ENCODE measurements at regions not wholly inside any gene's neighbourhood (a gene's known extent, or its start where the extent isn't known, plus 50 kb on each side); places are given as distances from the start of the nearest gene placed in this dataset.
"Not testable (repeated sequence)": the region's sequence is repeated elsewhere in the genome, so short reads cannot be mapped to it uniquely, and the experiment has no call there.

DNA sequence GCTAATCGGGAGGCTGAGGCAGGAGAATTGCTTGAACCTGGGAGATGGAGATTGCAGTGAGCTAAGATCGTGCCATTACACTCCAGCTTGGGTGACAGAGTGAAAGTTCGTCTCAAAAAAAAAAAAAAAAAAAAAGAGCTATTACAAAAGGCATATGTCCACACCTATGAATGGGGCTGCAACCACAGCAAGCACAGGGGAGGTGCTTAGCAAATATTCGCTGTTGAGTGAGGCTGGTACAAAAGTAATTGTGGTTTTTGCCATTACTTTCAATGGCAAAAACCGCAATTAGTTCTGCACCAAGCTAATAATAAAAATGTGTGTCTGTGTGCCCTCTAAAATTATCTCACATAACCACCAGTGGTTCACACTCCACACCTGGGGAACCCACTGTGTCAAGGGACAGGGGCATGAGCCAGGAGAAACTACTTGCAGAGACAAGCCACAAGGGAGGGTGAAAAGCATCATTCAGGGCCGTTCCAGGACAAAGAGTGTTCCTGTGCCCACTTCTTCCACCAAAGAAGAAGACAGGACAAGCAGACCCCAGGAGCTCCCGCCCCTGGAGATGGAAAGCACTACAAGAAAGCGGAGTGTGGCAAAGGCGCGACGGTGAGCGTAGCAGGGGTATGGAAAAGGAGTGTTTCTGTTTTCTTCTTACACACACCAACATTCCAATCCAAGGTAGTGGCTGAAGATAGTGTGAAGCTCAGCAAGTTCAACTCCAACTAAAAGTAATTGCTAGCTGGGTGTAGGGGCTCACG, 84.4 kb upstream of the CNEP1R1 start:
- no peak for DNase-seq (ENCODE audit: low read depth)

DNA sequence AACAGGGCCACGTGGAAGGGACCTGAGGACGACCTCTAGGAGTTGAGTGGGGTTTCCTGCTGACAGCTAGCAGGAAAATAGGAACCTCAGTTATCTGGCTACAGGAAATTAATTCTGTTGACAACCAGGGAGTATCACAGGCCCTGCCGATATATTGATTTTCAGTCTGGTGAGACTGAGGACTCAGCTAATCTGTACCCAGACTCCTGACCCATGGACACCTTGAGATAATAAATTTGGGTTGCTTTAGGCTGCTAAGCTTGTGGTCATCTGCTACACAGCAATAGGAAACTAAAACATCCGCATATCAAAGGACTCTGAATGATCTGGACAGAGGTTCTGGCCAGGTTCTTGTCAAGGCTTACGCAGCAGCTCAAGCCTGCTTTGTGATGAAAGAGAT, 80.8 kb upstream of the CNEP1R1 start:
- no peak for DNase-seq (ENCODE audit: low read depth)

DNA sequence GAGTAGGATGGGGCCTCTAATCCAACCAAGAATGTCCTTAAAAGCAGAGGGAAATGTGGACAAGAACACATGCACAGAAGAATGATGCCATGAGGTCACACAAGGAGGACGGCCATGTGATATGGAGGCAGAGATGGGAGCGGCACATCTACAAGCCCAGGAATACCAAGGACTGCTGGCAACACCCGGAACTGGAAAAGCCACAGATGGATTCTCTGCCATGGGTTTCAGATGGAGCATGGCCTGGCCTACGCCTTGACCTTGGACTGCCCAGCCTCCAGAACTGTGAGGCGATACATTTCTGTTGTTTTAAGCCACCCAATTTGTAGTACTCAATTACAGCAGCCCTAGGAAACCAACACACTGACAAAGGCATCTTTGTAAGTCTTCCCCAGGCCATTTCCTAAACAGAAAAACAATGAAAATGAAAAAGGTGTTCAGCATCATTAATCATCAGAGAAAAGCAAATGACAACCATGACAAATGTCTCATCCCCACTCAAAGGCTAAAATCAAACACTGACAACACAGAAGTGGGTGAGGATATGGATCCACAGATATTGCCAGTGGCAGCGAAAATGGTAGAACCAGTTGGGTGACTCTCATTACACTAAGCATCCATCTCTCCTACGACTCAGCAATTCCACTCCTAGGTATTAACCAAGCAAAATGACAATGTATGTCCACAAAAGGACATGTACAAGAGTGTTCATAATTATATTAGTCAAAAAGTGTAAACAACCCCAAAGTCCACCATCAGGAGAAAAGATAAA, 76.9 kb upstream of the CNEP1R1 start:
- no peak for DNase-seq (ENCODE audit: low read depth)

DNA sequence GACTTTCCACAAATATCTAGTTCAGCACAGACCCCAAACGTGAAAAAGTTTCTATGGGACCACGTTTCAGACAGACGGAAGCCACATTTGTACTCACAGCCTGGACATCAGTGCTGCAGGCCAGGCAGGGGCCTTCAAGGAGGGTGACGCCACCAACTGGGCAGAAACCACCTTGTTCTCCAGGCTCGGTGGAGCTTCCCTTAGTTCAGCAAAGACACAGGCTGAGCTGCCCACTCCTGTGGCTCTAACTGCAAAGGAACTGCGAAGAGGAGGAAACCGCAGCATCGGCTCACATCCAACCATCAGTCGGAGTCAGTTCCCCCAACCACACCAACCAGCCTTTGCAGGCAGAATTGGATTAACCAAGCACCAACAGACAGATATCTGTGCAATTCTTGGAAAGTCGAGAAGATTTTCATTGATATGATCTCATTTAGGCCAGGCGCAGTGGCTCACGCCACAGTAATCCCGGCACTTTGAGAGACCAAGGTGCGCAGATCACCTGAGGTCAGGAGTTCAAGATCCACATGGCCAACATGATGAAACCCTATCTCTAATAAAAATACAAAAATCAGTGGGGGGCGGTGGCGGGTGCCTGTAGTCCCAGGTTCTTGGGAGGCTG, 73.3 kb upstream of the CNEP1R1 start:
- DNase-seq (ENCODE audit: low read depth): no peak

DNA sequence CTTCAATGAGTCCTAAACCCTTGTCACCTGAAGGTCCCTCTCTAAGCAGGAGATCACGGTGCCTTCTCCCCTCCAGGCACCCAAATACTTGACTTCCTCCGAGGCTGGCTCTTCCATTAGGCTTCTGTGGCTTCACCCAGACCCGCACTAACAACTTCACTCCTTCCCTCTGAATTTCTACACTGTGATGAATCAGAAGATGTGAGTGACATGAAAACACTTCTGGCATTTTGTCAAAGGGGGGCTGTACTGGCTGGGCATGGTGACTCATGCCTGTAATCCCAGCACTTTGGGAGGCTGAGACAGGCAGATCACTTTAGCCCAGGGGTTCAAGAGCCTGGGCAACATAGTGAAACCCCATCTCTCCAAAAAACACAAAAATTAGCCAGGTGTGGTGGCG, 72.6 kb upstream of the CNEP1R1 start:
- no peak for DNase-seq (ENCODE audit: low read depth)

DNA sequence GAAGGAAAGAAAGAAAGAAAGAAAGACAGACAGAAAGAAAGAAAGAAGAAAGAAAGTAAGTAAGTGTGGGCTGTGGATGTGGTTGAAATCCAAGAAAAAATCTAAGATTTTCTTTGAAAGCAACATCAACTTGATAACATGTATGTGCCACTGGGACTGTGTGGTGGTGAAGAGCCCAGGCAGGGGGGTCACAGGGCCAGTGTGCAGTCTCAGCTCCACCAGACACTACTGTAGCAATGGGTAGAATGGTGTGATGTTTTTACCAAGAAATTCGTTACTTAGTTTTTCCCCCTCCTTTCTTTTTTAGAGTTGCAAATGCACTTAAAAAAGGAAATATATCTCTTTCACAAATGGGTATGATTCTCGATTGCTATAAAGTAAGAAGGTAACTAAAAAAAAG, 71.9 kb upstream of the CNEP1R1 start:
- no peak for DNase-seq (ENCODE audit: low read depth)

DNA sequence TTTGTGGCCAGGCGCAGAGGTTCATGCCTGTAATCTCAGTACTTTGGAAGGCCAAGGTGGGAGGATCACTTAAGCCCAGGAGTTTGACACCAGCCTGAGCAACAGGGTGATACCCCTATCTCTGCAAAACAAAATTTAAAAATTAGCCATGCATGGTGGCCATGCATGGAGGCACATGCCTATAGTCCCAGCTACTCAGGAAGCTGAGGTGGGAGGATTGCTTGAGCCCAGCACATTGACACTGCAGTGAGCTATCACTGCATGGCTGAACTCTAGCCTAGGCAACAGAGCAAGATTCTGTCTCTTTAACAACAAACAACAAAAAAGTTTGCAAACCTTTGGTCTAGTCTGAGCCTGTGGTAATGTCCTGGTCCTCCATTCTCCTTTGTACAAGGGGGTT, 69.2 kb upstream of the CNEP1R1 start:
- no peak for DNase-seq (ENCODE audit: low read depth)

DNA sequence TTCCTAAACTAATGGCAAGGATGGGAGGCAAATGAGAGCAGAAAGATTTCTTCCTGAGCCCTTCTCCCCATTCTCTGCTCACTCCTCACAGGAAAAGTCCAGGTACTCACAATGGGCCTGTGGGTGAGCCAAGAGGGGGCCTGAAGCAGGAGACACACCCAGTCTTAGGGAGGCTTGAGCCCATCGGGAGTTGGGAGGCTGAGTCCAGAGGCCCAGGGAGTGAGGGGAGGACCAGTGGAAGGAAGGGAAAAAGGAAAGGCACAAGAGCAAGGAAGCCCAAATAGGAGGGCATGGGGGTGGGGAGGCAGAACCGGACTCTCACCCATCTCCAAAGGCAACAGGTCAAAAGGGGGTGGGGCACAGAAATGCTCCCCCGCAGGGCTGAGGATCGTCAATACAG, 68.1 kb upstream of the CNEP1R1 start:
- no peak for DNase-seq (ENCODE audit: low read depth)

DNA sequence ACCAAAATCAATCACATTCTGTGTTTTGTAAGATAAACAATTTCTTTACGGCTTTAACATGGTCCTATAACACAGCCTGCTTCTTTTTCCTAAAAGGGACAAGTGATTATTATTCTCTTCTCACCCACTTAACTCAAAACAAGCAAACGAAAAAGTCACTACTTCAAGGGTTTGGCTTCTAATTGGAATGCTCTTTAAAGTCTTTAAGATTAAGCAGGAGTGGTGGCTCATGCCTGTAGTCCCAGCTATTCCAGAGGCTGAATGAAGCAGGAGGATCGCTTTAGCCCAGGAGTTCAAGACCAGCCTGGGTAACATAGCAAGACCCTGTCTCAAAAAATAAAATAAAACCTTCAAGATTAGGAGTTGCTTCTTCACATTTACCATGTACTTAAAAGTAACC, 66.6 kb upstream of the CNEP1R1 start:
- no peak for DNase-seq (ENCODE audit: low read depth)

DNA sequence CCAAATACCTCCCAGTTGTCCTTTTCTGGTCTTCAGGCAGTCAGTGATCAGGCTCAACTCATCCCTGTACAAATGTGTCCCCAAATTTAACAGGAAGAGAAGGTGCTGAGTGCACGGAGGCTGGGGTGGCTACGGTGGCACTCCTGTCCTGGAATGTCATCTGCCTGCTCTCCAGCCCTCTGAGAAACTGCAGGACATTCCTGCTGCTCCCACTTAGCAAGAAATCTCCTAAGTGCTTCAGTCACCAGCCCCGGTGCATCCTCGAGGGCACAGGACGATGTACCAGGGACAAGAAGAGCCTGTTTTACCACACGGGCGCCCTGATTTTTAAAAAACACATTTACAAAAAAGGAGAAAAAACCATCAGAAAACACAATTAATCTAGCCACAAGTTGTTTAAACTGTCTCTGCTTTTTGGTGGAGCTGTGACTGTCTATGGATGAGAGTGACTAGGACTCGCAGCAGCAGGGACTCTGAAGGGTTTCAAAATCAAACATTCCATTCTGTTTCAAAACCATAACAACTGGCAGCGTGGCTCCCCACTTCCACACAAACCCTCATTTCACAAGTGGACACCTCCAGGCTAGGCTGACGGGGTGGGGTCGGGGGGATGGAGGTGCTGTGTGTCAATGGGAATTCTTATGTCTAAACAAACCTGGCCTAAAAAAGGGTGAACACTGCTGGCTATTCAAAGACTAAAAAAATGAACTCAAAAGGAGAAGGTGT, 65.3 kb upstream of the CNEP1R1 start:
- DNase-seq (ENCODE audit: low read depth): no peak

DNA sequence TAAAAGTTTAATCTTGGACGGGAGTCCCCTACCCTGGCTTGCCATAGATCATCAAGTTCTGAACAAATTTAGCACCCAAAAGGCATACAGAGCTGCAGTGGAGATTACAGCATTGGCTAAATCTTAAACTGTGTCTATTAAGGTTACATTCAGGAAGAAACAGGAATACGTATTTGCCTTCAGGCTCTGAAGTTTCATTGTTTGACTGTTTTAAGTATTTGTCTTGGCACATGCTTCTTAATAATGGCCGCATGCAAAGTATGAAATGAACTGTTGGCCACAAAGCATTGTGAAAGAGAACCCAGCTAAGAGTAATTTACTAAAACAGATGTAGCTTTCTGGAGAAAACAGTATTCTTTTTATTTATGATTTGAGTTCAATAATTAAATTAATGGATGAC, 63.9 kb upstream of the CNEP1R1 start:
- no peak for DNase-seq (ENCODE audit: low read depth)

DNA sequence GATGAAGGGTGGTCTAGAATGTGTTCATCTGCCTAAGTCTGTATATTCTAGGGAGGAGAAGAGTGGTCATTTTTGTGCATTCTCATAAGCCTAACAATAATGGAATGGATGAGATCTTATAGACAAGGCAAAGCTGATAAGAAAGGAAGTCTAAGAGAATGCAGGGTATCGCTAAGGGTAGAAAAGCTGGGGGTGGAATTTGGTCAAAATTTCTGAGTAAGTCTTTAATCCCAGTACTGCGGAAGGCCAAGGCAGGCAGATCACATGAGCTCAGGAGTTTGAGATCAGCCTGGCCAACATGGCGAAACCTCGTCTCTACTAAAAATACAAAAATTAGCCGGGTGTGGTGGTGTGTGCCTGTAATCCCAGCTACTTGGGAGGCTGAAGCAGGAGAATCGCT, 62.5 kb upstream of the CNEP1R1 start:
- not testable (repeated sequence) for DNase-seq (ENCODE audit: low read depth)

DNA sequence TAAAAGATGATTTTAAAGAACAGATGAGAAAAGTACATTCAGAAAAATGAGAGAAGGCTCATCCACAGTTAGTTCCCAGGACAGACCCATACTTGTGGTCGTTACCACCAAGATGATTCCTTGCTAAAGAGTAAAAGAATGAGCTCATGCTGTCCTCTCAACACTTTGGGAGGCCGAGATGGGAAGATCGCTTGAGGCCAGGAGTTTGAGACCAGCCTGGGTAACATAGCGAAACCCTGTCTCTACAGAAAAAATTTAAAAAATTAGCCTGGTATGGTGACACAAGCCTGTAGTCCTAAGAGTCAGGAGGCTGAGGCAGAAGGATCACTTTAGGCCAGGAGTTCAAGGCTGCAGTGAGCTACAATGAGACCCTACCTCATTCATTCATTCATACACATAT, 60.7 kb upstream of the CNEP1R1 start:
- no peak for DNase-seq (ENCODE audit: low read depth)

DNA sequence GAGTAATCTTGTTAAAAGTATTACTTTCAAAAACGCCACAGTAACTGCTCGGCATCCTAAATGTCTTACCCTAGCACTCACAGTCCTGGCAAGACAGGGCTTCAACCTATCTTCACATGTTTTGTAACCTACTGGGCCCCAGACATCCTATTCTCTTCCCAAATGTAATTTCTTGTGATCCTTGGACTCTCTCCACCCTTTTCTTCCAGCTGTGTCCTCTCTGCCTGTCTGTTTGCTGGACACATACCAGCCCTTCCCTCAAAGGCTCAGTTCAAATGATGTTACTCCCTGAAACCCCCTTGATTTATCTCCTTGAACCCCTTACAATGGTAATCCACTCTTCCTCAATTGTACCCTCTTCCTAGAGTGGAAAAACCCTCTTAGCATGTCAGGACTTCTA, 60.1 kb upstream of the CNEP1R1 start:
- no peak for DNase-seq (ENCODE audit: low read depth)

DNA sequence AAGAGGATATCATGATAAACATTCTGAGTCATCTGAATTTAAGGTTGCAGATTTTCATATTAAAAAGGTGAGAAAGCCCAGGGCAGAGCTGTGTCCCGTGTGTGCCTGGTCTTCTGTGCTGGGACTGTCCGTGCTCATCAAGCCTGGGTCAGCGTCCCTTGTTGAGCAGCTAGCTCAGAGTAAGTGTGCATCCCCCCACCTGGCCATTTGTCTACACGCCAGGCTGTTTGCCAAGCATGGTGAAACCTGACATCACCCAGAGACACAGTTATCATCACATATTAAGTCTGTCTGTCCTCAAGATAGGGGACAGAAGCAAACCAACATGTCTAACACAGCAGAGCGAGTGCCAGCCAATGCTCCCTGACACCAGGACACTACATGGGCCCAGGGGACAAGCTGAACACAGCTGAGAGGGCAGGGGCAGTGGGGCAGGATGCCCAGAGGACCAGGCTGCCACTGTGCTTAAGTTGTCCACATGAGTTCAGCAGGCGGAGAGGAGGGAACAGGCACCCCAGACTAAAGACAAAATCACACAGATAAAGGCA, 57.9 kb upstream of the CNEP1R1 start:
- no peak for DNase-seq (ENCODE audit: low read depth)

DNA sequence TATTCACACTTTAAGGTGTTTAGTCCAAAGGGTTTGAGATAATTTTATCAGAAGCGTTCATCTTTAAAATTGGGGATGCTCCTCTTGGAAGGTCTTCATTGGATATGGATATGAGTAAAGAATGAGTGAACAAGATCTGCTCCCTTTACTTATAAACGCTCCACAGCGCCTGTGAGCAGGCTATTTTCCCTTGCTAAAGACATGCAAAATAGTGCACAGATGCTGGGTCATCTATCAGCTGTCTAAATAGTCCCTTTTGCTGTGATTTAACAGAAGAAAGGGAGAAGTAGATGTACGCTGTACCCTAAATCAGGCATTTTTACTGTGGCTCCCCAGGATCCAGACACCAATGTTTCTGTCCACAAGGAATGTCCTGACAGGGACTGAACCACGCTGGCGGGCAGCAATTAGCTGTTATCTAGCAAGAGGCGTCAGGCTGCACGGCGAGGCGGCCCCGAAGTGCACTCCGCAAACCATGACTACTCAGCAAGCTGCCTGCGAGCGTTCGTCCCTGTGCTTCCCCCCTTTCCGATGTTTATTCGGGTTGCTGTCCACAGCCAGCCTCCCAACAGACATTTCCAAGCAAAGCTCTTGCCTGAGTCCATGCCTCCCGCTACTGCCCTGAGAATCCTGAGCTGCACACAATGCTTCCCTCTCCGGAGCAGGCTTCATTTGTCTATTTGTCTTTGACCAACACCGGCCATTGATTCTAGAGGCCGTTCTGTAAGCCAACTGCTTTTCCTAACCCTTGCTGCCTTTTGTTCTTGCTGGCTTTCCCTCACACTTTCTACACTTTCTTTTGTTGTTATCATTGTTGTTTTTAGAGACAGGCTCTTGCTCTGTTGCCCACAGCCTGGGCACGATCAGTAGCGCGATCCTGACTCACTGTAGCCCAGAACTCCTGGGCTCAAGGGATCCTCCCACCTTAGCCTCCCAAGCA, 55.7 kb upstream of the CNEP1R1 start:
- DNase-seq (ENCODE audit: low read depth): no peak

DNA sequence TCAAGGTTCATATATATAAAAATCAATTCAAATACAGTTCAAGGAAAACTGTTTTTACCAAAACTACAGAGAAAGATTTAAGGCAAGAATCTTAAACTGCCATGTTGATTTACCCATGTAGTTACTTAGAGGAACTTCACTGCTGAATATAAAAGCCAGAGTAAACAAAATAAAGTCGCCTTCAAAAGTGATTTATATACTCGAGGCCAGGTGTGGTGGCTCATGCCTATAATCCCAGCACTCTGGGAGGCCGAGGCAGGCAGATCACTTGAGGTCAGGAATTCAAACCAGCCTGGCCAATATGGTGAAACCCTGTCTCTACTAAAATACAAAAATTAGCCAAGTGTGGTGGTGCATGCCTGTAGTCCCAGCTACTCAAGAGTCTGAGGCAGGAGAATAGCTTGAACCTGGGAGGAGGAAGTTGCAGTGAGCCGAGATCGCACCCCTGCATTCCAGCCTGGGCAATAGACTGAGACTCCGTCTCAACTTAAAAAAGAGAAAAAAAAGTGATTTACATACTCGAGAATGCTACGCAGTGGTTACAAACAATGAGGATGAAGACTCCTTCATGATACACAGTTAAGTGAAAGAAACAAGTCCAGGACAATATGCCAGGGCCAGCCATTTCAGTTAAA, 54.1 kb upstream of the CNEP1R1 start:
- no peak for DNase-seq (ENCODE audit: low read depth)

DNA sequence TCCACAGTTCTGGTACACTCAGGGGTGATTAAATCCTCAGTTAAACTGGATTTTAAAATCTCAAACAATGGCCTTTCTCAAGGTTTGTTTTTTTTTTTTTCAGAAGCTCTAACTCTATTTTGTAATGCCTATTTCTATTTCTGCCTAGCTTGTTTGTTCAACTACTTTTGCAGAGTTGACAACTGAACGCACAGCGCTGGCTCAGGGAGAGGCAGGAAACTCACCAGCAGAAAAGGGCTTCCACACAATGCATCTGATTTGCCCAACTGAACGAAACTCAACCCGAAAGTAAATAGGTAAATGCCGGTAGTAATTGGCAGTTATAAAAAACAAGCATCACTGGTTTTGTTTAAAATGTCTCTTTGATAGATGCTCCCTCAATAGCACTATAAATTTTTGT, 52.7 kb upstream of the CNEP1R1 start:
- DNase-seq (ENCODE audit: low read depth): no peak

DNA sequence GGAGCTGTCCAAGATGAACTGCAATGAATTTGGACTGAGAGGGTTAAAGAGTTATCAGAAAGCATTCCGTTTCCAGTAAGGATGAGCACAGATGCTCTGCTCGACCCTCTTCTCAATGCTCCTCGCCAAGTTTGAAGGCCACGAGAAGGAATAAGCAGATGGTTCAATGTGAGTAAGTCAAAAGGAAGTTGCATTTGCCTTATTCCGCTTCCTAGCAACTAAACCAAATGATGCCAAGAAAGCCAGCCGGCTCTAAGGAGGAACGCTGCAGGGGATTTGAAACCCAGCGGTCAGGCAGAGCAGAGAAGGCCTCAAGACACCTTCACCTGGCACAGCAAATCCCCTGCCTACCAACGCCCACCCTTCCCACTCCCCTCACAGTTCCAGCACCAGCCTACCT, 52.1 kb upstream of the CNEP1R1 start:
- no peak for DNase-seq (ENCODE audit: low read depth)
